Type B pancreatic cell (in vitro differentiated cells): ENCODE measurements at regions not wholly inside any gene's neighbourhood (a gene's known extent, or its start where the extent isn't known, plus 50 kb on each side); places are given as distances from the start of the nearest gene placed in this dataset.

Experiments used
- DNase-seq: peaks from one replicate; pipeline ENCODE4 v3.0.0; 2021; ENCODE audit warnings: mixed read lengths; ENCODE audit not compliant: unreplicated experiment; ENCODE audit errors: extremely low spot score
- H3K27ac Mint-ChIP-seq: 2 replicates; pipeline ENCODE4 v1.8.0; 2021; ENCODE audit warnings: mild to moderate bottlenecking, mixed read lengths
- H3K27me3 Mint-ChIP-seq: 2 replicates; pipeline ENCODE4 v1.8.0; 2021; ENCODE audit warnings: mixed read lengths
- H3K36me3 Mint-ChIP-seq: 2 replicates; pipeline ENCODE4 v1.8.0; 2021; ENCODE audit warnings: mixed read lengths
- H3K4me1 Mint-ChIP-seq: one replicate; pipeline ENCODE4 v1.8.0; 2021; ENCODE audit warnings: mixed read lengths; ENCODE audit not compliant: unreplicated experiment
- H3K4me3 Mint-ChIP-seq: 2 replicates; pipeline ENCODE4 v1.8.0; 2021; ENCODE audit warnings: mild to moderate bottlenecking, mixed read lengths
- H3K9me3 Mint-ChIP-seq: 2 replicates; pipeline ENCODE4 v1.8.0; 2021; ENCODE audit warnings: mixed read lengths
- CTCF ChIP-seq: fragments of 200-600 bp; sonication (generic); conservative IDR thresholded peaks from 2 replicates; pipeline ENCODE4 v1.5.0; 2021; ENCODE audit warnings: antibody characterized with exemption, mild to moderate bottlenecking

DNA sequence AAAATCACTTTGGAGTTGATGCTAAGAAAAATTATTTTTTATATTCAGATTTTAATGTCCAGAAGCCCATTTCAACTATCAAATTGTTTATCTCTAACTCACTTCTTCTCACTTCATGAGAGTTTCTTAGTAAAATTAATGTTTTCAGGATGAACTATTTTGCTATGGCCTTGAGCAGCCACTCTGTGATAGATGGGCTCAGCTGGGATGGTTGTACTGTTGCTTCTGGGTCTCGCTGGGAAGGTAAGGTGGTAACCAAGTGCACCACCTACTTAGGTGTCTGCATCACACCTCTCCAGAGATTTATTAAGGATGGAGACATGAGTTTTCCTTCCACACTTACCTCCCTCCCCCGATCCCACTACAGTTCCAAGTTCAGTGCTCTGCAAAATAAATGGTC lies 110.3 kb upstream of the ATP2B2 start:
- no peaks in the 10 kb centered on the region for H3K4me1 Mint-ChIP-seq
- TF ChIP-seq CTCF: no peak
- H3K27me3 Mint-ChIP-seq: peaks cover 46% of the 10 kb centered on the region
- no peak overlapping the region for H3K4me3 Mint-ChIP-seq
- DNase-seq: no peak
- no peak overlapping the region for H3K27ac Mint-ChIP-seq
- H3K9me3 Mint-ChIP-seq: no peaks in the 10 kb centered on the region
- H3K36me3 Mint-ChIP-seq: no peaks in the 10 kb centered on the region

DNA sequence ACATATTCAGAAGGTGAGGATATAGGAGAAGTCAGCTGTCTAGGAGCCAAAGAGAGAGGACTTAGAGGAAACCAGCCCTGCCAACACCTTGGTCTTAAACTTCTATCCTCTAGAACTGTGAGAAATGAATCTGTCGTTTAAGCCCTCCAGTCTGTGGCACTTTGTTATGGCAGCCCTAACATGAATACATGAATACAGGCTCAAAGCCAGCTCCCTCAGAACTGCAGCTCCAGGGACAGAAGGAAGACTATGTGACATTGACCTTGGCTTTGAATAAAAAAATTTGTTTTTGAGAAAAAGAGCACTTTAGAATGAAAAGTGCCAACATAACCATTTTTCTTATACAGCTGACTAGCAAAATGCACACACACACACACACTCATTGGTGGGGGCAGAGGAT lies 110.9 kb upstream of the ATP2B2 start:
- Mint-ChIP-seq H3K4me1 (no peaks in the 10 kb centered on the region), H3K27me3 (peaks cover 49% of the 10 kb centered on the region), H3K9me3 (no peaks in the 10 kb centered on the region), H3K36me3 (no peaks in the 10 kb centered on the region), H3K27ac (no peak overlapping the region), H3K4me3 (no peak overlapping the region)
- no peak for DNase-seq
- no peak for TF ChIP-seq CTCF

GRCh38 chr3:10619989-10620832 lies 114.8 kb upstream of the ATP2B2 start:
- peaks cover 37% of the 10 kb centered on the region for H3K27me3 Mint-ChIP-seq
- H3K27ac Mint-ChIP-seq: no peak overlapping the region
- no peaks in the 10 kb centered on the region for H3K36me3 Mint-ChIP-seq
- H3K4me1 Mint-ChIP-seq: no peaks in the 10 kb centered on the region
- no peak overlapping the region for H3K4me3 Mint-ChIP-seq
- H3K9me3 Mint-ChIP-seq: no peaks in the 10 kb centered on the region
- TF ChIP-seq CTCF: no peak
- DNase-seq: no peak

DNA sequence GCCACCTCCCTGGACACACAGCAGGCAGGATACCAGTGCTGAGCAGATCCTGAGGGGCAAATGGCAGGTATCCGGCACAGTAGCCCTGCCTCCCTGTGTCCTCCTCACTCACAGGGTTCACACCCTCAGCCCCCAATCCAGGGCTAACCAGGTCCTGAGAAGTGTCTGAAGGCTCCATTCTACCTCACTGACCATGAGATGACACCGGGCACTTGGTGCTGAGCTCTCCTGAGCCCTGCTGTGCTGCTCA lies 115.4 kb upstream of the ATP2B2 start:
- no peak for DNase-seq
- no peaks in the 10 kb centered on the region for H3K9me3 Mint-ChIP-seq
- H3K36me3 Mint-ChIP-seq: no peaks in the 10 kb centered on the region
- H3K4me1 Mint-ChIP-seq: no peaks in the 10 kb centered on the region
- TF ChIP-seq CTCF: no peak
- H3K27ac Mint-ChIP-seq: no peak overlapping the region
- H3K27me3 Mint-ChIP-seq: peaks cover 37% of the 10 kb centered on the region
- no peak overlapping the region for H3K4me3 Mint-ChIP-seq

- H3K4me3 Mint-ChIP-seq: no peak overlapping the region
- no peaks in the 10 kb centered on the region for H3K9me3 Mint-ChIP-seq
- no peak for DNase-seq
- TF ChIP-seq CTCF: no peak
- no peaks in the 10 kb centered on the region for H3K4me1 Mint-ChIP-seq
- no peaks in the 10 kb centered on the region for H3K36me3 Mint-ChIP-seq
- H3K27ac Mint-ChIP-seq: no peak overlapping the region
- H3K27me3 Mint-ChIP-seq: peaks cover 30% of the 10 kb centered on the region
These were observed 118.3 kb upstream of the ATP2B2 start for GRCh38 chr3:10623578-10624275.
